ENCODE measurements at regions not wholly inside any gene's neighbourhood (a gene's known extent, or its start where the extent isn't known, plus 50 kb on each side); places are given as distances from the start of the nearest gene placed in this dataset.

- TF ChIP-seq CTCF (IDR thresholded peaks at IDR 0.05; ENCODE audit: control insufficient read depth, extremely low read depth, insufficient read depth), result no peak
- no peak overlapping the region for H3K4me3 ChIP-seq (ENCODE audit: low read depth, low read length)
- DNase-seq (ENCODE audit: low read depth), result peak; percentile 79
Measured at GRCh38 chr3:14304101-14305045, 98.0 kb upstream of the SLC6A6 start.

GRCh38 chr3:14305324-14305723 lies 97.1 kb upstream of the SLC6A6 start:
- no peak for DNase-seq (ENCODE audit: low read depth)
- TF ChIP-seq CTCF (IDR thresholded peaks at IDR 0.05; ENCODE audit: control insufficient read depth, extremely low read depth, insufficient read depth), result no peak
- H3K4me3 ChIP-seq (ENCODE audit: low read depth, low read length), result no peak overlapping the region

GRCh38 chr3:14306142-14306541 lies 96.3 kb upstream of the SLC6A6 start:
- DNase-seq (ENCODE audit: low read depth), result no peak
- H3K4me3 ChIP-seq (ENCODE audit: low read depth, low read length), result no peak overlapping the region
- no peak for TF ChIP-seq CTCF (IDR thresholded peaks at IDR 0.05; ENCODE audit: control insufficient read depth, extremely low read depth, insufficient read depth)

GRCh38 chr3:14307656-14308302 lies 94.6 kb upstream of the SLC6A6 start:
- no peak overlapping the region for H3K4me3 ChIP-seq (ENCODE audit: low read depth, low read length)
- no peak for DNase-seq (ENCODE audit: low read depth)
- no peak for TF ChIP-seq CTCF (IDR thresholded peaks at IDR 0.05; ENCODE audit: control insufficient read depth, extremely low read depth, insufficient read depth)

- no peak for DNase-seq (ENCODE audit: low read depth)
- no peak for TF ChIP-seq CTCF (IDR thresholded peaks at IDR 0.05; ENCODE audit: control insufficient read depth, extremely low read depth, insufficient read depth)
- H3K4me3 ChIP-seq (ENCODE audit: low read depth, low read length), result no peak overlapping the region
Measured at GRCh38 chr3:14311729-14312128, 90.7 kb upstream of the SLC6A6 start.

GRCh38 chr3:14312375-14312774 lies 90.0 kb upstream of the SLC6A6 start:
- no peak for TF ChIP-seq CTCF (IDR thresholded peaks at IDR 0.05; ENCODE audit: control insufficient read depth, extremely low read depth, insufficient read depth)
- H3K4me3 ChIP-seq (ENCODE audit: low read depth, low read length), result no peak overlapping the region
- DNase-seq (ENCODE audit: low read depth), result no peak
